H1 (cell line): ENCODE measurements at regions not wholly inside any gene's neighbourhood (a gene's known extent, or its start where the extent isn't known, plus 50 kb on each side); places are given as distances from the start of the nearest gene placed in this dataset.

Experiments used
- CTCF ChIA-PET: fragments of 300-600 bp; sonication (Branson Sonifier 250); formaldehyde crosslinking; loops from one replicate; lab custom pipeline; 2021; ENCODE audit not compliant: partially characterized antibody; lab: Charles Lee
- POLR2A ChIA-PET: fragments of 300-600 bp; sonication (Branson Sonifier 250); formaldehyde crosslinking; loops from one replicate; lab custom pipeline; 2021; ENCODE audit warnings: inconsistent platforms; ENCODE audit not compliant: partially characterized antibody; lab: Charles Lee
- DNase-seq, 2 experiments: peaks; one replicate each; pipeline versions ENCODE4 v3.0.0 to v3.0.0-alpha.2; 2010 to 2022; ENCODE audit warnings: low spot score in 2 of 2, low read depth in 1 of 2, mixed read lengths in 1 of 2
- FAIRE-seq: peaks from 2 replicates; lab custom pipeline; 2011; peaks lifted over from hg19 to GRCh38; lab: Jason Lieb, UNC
- H2AFZ ChIP-seq: 2 replicates; pipeline ENCODE4 v1.8.1; 2012; ENCODE audit warnings: low read length, inconsistent platforms
- H2AK5ac ChIP-seq: 2 replicates; pipeline ENCODE4 v1.6.1; 2013; ENCODE audit warnings: low read depth, low read length
- H2BK120ac ChIP-seq: replicated peaks from 2 replicates; pipeline ENCODE3; 2013; ENCODE audit warnings: low read depth, low read length, inconsistent platforms
- H2BK12ac ChIP-seq: 2 replicates; pipeline ENCODE4 v1.6.1; 2013; ENCODE audit warnings: low read depth, low read length
- H2BK15ac ChIP-seq: 2 replicates; pipeline ENCODE4 v1.6.1; 2013; ENCODE audit warnings: low read length
- H2BK20ac ChIP-seq: 2 replicates; pipeline ENCODE4 v1.6.1; 2013; ENCODE audit warnings: low read length
- H2BK5ac ChIP-seq: 2 replicates; pipeline ENCODE4 v1.6.1; 2013; ENCODE audit warnings: low read depth, low read length
- H3K14ac ChIP-seq: 2 replicates; pipeline ENCODE4 v1.6.1; 2013; ENCODE audit warnings: inconsistent platforms; ENCODE audit not compliant: insufficient read length
- H3K18ac ChIP-seq: 2 replicates; pipeline ENCODE4 v1.6.1; 2013; ENCODE audit warnings: low read length; ENCODE audit errors: extremely low read depth
- H3K23ac ChIP-seq: 2 replicates; pipeline ENCODE4 v1.6.1; 2013; ENCODE audit warnings: inconsistent platforms; ENCODE audit not compliant: insufficient read length
- H3K23me2 ChIP-seq: 2 replicates; pipeline ENCODE4 v1.6.1; 2013; ENCODE audit warnings: low read depth, low read length
- H3K27ac ChIP-seq: 2 replicates; pipeline ENCODE4 v1.6.1; 2011; ENCODE audit warnings: low read depth, low read length, inconsistent platforms
- H3K27me3 ChIP-seq, 4 experiments: replicated peaks in 1 of 4; 1 replicate in 1 of 4; 2 replicates in 3 of 4; pipeline versions ENCODE4 v1.6.1 to v1.8.1; 2011 to 2013; ENCODE audit warnings: low read length in 3 of 4, mild to moderate bottlenecking in 3 of 4, inconsistent platforms in 2 of 4, mixed read lengths in 2 of 4, moderate library complexity in 1 of 4; ENCODE audit not compliant: control insufficient read depth in 3 of 4, insufficient read depth in 3 of 4; ENCODE audit errors: extremely low read depth in 1 of 4
- H3K36me3 ChIP-seq, 4 experiments: 2 replicates each; pipeline versions ENCODE4 v1.6.1 to v1.8.1; 2011 to 2013; ENCODE audit warnings: mild to moderate bottlenecking in 4 of 4, low read length in 3 of 4, moderate library complexity in 2 of 4, control low read depth in 1 of 4, inconsistent platforms in 1 of 4; ENCODE audit not compliant: insufficient read depth in 4 of 4, control insufficient read depth in 2 of 4
- H3K4ac ChIP-seq: replicated peaks from 2 replicates; pipeline ENCODE3; 2013; ENCODE audit warnings: low read length, low read depth, mixed read lengths, inconsistent platforms; ENCODE audit not compliant: insufficient read length
- H3K4me1 ChIP-seq, 4 experiments: replicated peaks in 1 of 4; 1 replicate in 1 of 4; 2 replicates in 3 of 4; pipeline versions ENCODE4 v1.6.1 to v1.8.1; 2011 to 2013; ENCODE audit warnings: low read length in 3 of 4, inconsistent platforms in 2 of 4, mixed read lengths in 1 of 4; ENCODE audit not compliant: insufficient read depth in 4 of 4, control insufficient read depth in 3 of 4
- H3K4me2 ChIP-seq, 2 experiments: 2 replicates each; pipeline versions ENCODE4 v1.6.1 to v1.8.1; 2011 to 2013; ENCODE audit warnings: low read depth in 2 of 2, low read length in 2 of 2, control low read depth in 1 of 2, inconsistent platforms in 1 of 2, mild to moderate bottlenecking in 1 of 2; ENCODE audit not compliant: insufficient read depth in 1 of 2
- H3K4me3 ChIP-seq, 4 experiments: fragments of 200-600, 300-600 bp in 1 of 4; sonication (generic), shearing (Covaris generic), sonication (Bioruptor Twin) in 1 of 4; 2 replicates each; pipeline versions ENCODE4 v1.5.1 to v1.8.1; 2011 to 2016; ENCODE audit warnings: low read length in 4 of 4, low read depth in 3 of 4, control low read depth in 2 of 4, inconsistent platforms in 2 of 4, mild to moderate bottlenecking in 2 of 4, mixed read lengths in 1 of 4, moderate library complexity in 1 of 4; ENCODE audit not compliant: insufficient read depth in 2 of 4; ENCODE audit errors: extremely low read depth in 1 of 4
- H3K56ac ChIP-seq: replicated peaks from 2 replicates; pipeline ENCODE3; 2013; ENCODE audit warnings: low read depth, mild to moderate bottlenecking, mixed read lengths, low read length, inconsistent platforms; ENCODE audit not compliant: insufficient read length
- H3K79me1 ChIP-seq: 2 replicates; pipeline ENCODE4 v1.6.1; 2013; ENCODE audit warnings: low read depth, low read length, control low read depth
- H3K79me2 ChIP-seq, 2 experiments: 2 replicates each; pipeline versions ENCODE4 v1.6.1 to v1.8.1; 2012 to 2013; ENCODE audit warnings: low read length in 2 of 2, mild to moderate bottlenecking in 2 of 2, inconsistent platforms in 1 of 2; ENCODE audit not compliant: insufficient read depth in 2 of 2, control insufficient read depth in 1 of 2
- H3K9ac ChIP-seq, 4 experiments: replicated peaks in 1 of 4; 1 replicate in 1 of 4; 2 replicates in 3 of 4; pipeline versions ENCODE4 v1.6.1 to v1.8.1; 2011 to 2013; ENCODE audit warnings: low read depth in 3 of 4, low read length in 3 of 4, control low read depth in 2 of 4, mild to moderate bottlenecking in 2 of 4, moderate library complexity in 2 of 4, inconsistent platforms in 1 of 4; ENCODE audit errors: extremely low read depth in 1 of 4
- H3K9me3 ChIP-seq, 2 experiments: 2 replicates each; pipeline versions ENCODE4 v1.6.1 to v1.8.1; 2012 to 2013; ENCODE audit warnings: mild to moderate bottlenecking in 2 of 2, moderate library complexity in 2 of 2, control low read depth in 1 of 2, inconsistent platforms in 1 of 2, low read depth in 1 of 2, low read length in 1 of 2, mixed read lengths in 1 of 2; ENCODE audit not compliant: insufficient read depth in 2 of 2
- H4K20me1 ChIP-seq, 2 experiments: replicated peaks in 1 of 2; 2 replicates each; pipeline versions ENCODE3 to v1.8.1; 2011 to 2013; ENCODE audit warnings: inconsistent platforms in 2 of 2, low read length in 2 of 2, mild to moderate bottlenecking in 1 of 2; ENCODE audit not compliant: insufficient read depth in 2 of 2, control insufficient read depth in 1 of 2
- H4K5ac ChIP-seq: 2 replicates; pipeline ENCODE4 v1.6.1; 2013; ENCODE audit warnings: low read length, low read depth, mixed read lengths, inconsistent platforms; ENCODE audit not compliant: insufficient read length
- H4K8ac ChIP-seq: 2 replicates; pipeline ENCODE4 v1.8.0; 2013; ENCODE audit warnings: mild to moderate bottlenecking, moderate library complexity, low read length, inconsistent platforms; ENCODE audit not compliant: insufficient read depth; ENCODE audit errors: extremely low read depth
- H4K91ac ChIP-seq: replicated peaks from 2 replicates; pipeline ENCODE3; 2013; ENCODE audit warnings: low read length, mixed read lengths, inconsistent platforms; ENCODE audit not compliant: insufficient read length
- BCL11A ChIP-seq, 2 experiments: IDR thresholded peaks; one replicate each; pipeline ENCODE4 v1.6.1; 2011; ENCODE audit warnings: low read depth in 2 of 2, low read length in 2 of 2, mild to moderate bottlenecking in 2 of 2
- CHD2 ChIP-seq: IDR thresholded peaks from 2 replicates; pipeline ENCODE4 v1.6.1; 2012; ENCODE audit warnings: low read length, improper control_type of control experiment
- EZH2 ChIP-seq: fragments of 200-600 bp; sonication (generic); IDR thresholded peaks from 2 replicates; pipeline ENCODE4 v1.7.1; 2012; ENCODE audit warnings: low read depth, mild to moderate bottlenecking, moderate library complexity, low read length, inconsistent platforms; ENCODE audit not compliant: severe bottlenecking
- GTF2F1 ChIP-seq: IDR thresholded peaks from 2 replicates; pipeline ENCODE4 v1.6.1; 2012; ENCODE audit warnings: low read depth, low read length, improper control_type of control experiment, borderline replicate concordance
- NRF1 ChIP-seq: IDR thresholded peaks from 2 replicates; pipeline ENCODE4 v1.6.1; 2011; ENCODE audit warnings: mild to moderate bottlenecking, low read depth, low read length, improper control_type of control experiment
- SIN3A ChIP-seq, 2 experiments: IDR thresholded peaks in 1 of 2; conservative IDR thresholded peaks in 1 of 2; 2 replicates each; pipeline ENCODE4 v1.6.1; 2011 to 2012; ENCODE audit warnings: low read length in 2 of 2, improper control_type of control experiment in 1 of 2, low read depth in 1 of 2, mild to moderate bottlenecking in 1 of 2
- SIRT6 ChIP-seq: IDR thresholded peaks from one replicate; pipeline ENCODE4 v1.7.1; 2012; ENCODE audit warnings: low read length, inconsistent platforms
- TBP ChIP-seq: IDR thresholded peaks from 2 replicates; pipeline ENCODE4 v1.6.1; 2011; ENCODE audit warnings: low read depth, low read length, improper control_type of control experiment
- WGBS, 2 experiments: shearing (Covaris generic) in 1 of 2; methylation state at CpG; one replicate each; pipeline versions ENCODE4 v1.1.6 to v1.1.7; 2013 to 2015; ENCODE audit warnings: low lambda C conversion rate in 2 of 2, mixed read lengths in 2 of 2, inconsistent platforms in 1 of 2, low coverage in 1 of 2, missing lambda C conversion rate in 1 of 2; ENCODE audit not compliant: insufficient replicate concordance in 2 of 2, insufficient coverage in 1 of 2, insufficient read length in 1 of 2; ENCODE audit errors: extremely low coverage in 1 of 2, missing lambda C conversion rate in 1 of 2; 5-methylcytosine and 5-hydroxymethylcytosine counted together

DNA sequence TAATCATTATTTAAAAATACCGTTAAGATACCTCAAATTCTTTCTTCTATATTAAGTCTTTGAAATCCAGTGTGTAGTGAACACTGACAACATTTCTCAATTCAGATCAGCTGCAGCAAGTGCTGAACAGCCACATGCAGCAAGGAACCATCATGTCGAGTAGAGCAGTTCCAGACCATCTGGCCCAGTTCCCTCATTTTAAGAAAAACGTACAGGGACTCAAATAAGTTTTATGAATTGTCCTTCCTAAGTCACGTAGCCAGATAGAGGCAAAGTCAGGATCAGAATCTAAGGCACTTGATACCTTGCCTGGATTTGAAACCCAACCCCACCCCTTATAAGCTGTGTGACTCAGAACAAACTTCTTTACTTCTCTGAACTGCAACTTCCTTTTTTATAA, 132.4 kb downstream of the PROX1 start:
- peaks cover 10 to 11% of the 10 kb centered on the region in 2 experiments for H3K9me3 ChIP-seq
- no peak overlapping the region for H2BK5ac ChIP-seq
- DNase-seq (no peak), FAIRE-seq (no peak)
- H2BK20ac ChIP-seq: no peak overlapping the region
- H2BK120ac ChIP-seq: no peak overlapping the region
- no peak overlapping the region for H2BK12ac ChIP-seq
- no peaks in the 10 kb centered on the region for H3K23me2 ChIP-seq
- no peaks in the 10 kb centered on the region for H4K20me1 ChIP-seq
- H3K9ac ChIP-seq: no peak overlapping the region
- H3K27me3 ChIP-seq: no peaks in the 10 kb centered on the region; a peak in 1 of 7 replicates
- H4K8ac ChIP-seq: no peak overlapping the region
- H4K91ac ChIP-seq: no peak overlapping the region
- ChIA-PET POLR2A (interaction anchor here (1.0 kb wide), 1 partner anchor 133 kb away, joined by 3 read pairs; the partner anchor contains the start of gene PROX1), CTCF (interaction anchor here (0.7 to 2.3 kb wide), 4 partner anchors 93 to 213 kb away, joined by 3 to 5 read pairs (median 4); no protein-coding TSS in a partner anchor)
- H3K36me3 ChIP-seq: no peaks in the 10 kb centered on the region
- H3K14ac ChIP-seq: no peak overlapping the region
- no peak overlapping the region for H3K4me2 ChIP-seq
- no peaks in the 10 kb centered on the region for H3K4me1 ChIP-seq
- no peaks in the 10 kb centered on the region for H3K79me1 ChIP-seq
- no peak overlapping the region for H2AK5ac ChIP-seq
- no peak overlapping the region for H3K23ac ChIP-seq
- TF ChIP-seq GTF2F1: no peak
- no peak for TF ChIP-seq SIRT6
- TF ChIP-seq NRF1: no peak
- TF ChIP-seq CHD2: no peak
- no peak for TF ChIP-seq EZH2
- no peak for TF ChIP-seq TBP
- no peak for TF ChIP-seq SIN3A (conservative IDR thresholded peaks at IDR 0.05 in 1 of 2, IDR thresholded peaks at IDR 0.05 in 1 of 2; ENCODE audit: low read depth in 1 of 2, low read length in 2 of 2)
- TF ChIP-seq BCL11A (IDR thresholded peaks at IDR 0.05; ENCODE audit: low read depth in 2 of 2, low read length in 2 of 2): no peak
- no peaks in the 10 kb centered on the region for H3K79me2 ChIP-seq
- no peak overlapping the region for H3K56ac ChIP-seq
- no peak overlapping the region for H3K27ac ChIP-seq
- no peak overlapping the region for H2AFZ ChIP-seq
- H3K4ac ChIP-seq: no peak overlapping the region
- no peak overlapping the region for H4K5ac ChIP-seq
- whole genome bisulfite sequencing, 2 experiments: 84% methylated on average over 4 of the region's 4 CpGs; no CpG with 5 or more reads in 1 of the 2 experiments
- H2BK15ac ChIP-seq: no peak overlapping the region
- H3K18ac ChIP-seq: no peak overlapping the region
- no peak overlapping the region for H3K4me3 ChIP-seq
